K562 (cell line): ENCODE measurements at regions not wholly inside any gene's neighbourhood (a gene's known extent, or its start where the extent isn't known, plus 50 kb on each side); places are given as distances from the start of the nearest gene placed in this dataset.

Experiments used
- ASH1L ChIP-seq: fragments of 450-650 bp; IDR thresholded peaks from 2 replicates; pipeline ENCODE4 v1.6.1; 2018; ENCODE audit warnings: borderline replicate concordance, mild to moderate bottlenecking, low read depth; ENCODE audit not compliant: partially characterized antibody
- CHD7 ChIP-seq: fragments of 200-600 bp; sonication (generic); IDR thresholded peaks from one replicate; pipeline ENCODE4 v1.6.1; 2012; ENCODE audit warnings: mild to moderate bottlenecking, low read depth, low read length, inconsistent platforms
- IFI16 ChIP-seq: fragments of 250-450 bp; sonication (Bioruptor Pico); IDR thresholded peaks from 2 replicates; pipeline ENCODE4 v2.1.2; 2022; ENCODE audit warnings: mild to moderate bottlenecking, inconsistent platforms
- ILK ChIP-seq: fragments of 450-650 bp; IDR thresholded peaks from 2 replicates; pipeline ENCODE4 v1.6.1; 2016; ENCODE audit warnings: missing genetic modification characterization, low read depth, mild to moderate bottlenecking, missing compliant biosample characterization, moderate library complexity, borderline replicate concordance
- MED1 ChIP-seq: sonication (generic); formaldehyde crosslinking; IDR thresholded peaks from 2 replicates; pipeline ENCODE4 v1.8.1; 2023; ENCODE audit warnings: missing genetic modification reagents, borderline replicate concordance
- NFE2L1 ChIP-seq: fragments of 450-650 bp; IDR thresholded peaks from 2 replicates; pipeline ENCODE4 v1.6.1; 2016; ENCODE audit warnings: missing genetic modification characterization, low read depth, mild to moderate bottlenecking, missing compliant biosample characterization, moderate library complexity, borderline replicate concordance
- NR2C1 ChIP-seq, 2 experiments: fragments of 450-650 bp; IDR thresholded peaks; 2 replicates each; pipeline ENCODE4 v1.6.1; 2017; ENCODE audit warnings: mild to moderate bottlenecking in 2 of 2, antibody characterized with exemption in 1 of 2, inconsistent platforms in 1 of 2, missing compliant biosample characterization in 1 of 2, missing genetic modification characterization in 1 of 2
- NR2F6 ChIP-seq: fragments of 450-650 bp; formaldehyde crosslinking; IDR thresholded peaks from 2 replicates; pipeline ENCODE4 v1.4.0; 2020; ENCODE audit warnings: mild to moderate bottlenecking
- POLR3G ChIP-seq: IDR thresholded peaks from 2 replicates; pipeline ENCODE4 v1.6.1; 2011; ENCODE audit not compliant: insufficient read length, insufficient replicate concordance; ENCODE audit errors: extremely low read depth
- SMC3 ChIP-seq: conservative IDR thresholded peaks from 2 replicates; pipeline ENCODE4 v1.6.1; 2011; ENCODE audit warnings: low read depth, low read length, improper control_type of control experiment; ENCODE audit not compliant: insufficient read depth
- TCF7L2 ChIP-seq: fragments of 150-350 bp; IDR thresholded peaks from 2 replicates; pipeline ENCODE4 v1.6.1; 2016; ENCODE audit warnings: low read depth, mild to moderate bottlenecking, low read length, moderate library complexity
- TSHZ1 ChIP-seq: fragments of 250-450 bp; sonication (Bioruptor Pico); IDR thresholded peaks from 2 replicates; pipeline ENCODE4 v1.4.0; 2020; ENCODE audit warnings: mild to moderate bottlenecking, moderate library complexity
- ZC3H4 ChIP-seq: sonication (generic); formaldehyde crosslinking; IDR thresholded peaks from 2 replicates; pipeline ENCODE4 v1.9.0; 2021; ENCODE audit warnings: missing genetic modification reagents, borderline replicate concordance

- TF ChIP-seq CHD7 (no peak), ILK (tag) (no peak), TSHZ1 (no peak), SMC3 (peak; percentile 36; the same call in 1 of the 2 replicates), TCF7L2 (no peak), MED1 (CRISPR knock-in tag) (no peak), NR2C1 (IDR thresholded peaks at IDR 0.05) (no peak), NR2C1 (tag; IDR thresholded peaks at IDR 0.05) (no peak), ZC3H4 (CRISPR knock-in tag) (no peak), POLR3G (no peak), ASH1L (no peak), IFI16 (no peak), NFE2L1 (tag) (no peak), NR2F6 (CRISPR knock-in tag) (no peak)
Measured at GRCh38 chr1:104780470-104781078, 1030.9 kb downstream of the AMY1C start (continued).
